Stimulated activated naive CD8-positive, alpha-beta T cell treated with anti-CD3 and anti-CD28 coated beads, Interleukin-15, amount 100 ng/mL, for 72 hours (primary cell): ENCODE measurements at regions not wholly inside any gene's neighbourhood (a gene's known extent, or its start where the extent isn't known, plus 50 kb on each side); places are given as distances from the start of the nearest gene placed in this dataset.
"Not testable (repeated sequence)": the region's sequence is repeated elsewhere in the genome, so short reads cannot be mapped to it uniquely, and the experiment has no call there.

Source experiments
- ATAC-seq: fragments of 150-1000 bp; cut with Tn5 transposase; 2 replicates; pipeline ENCODE4 v1.10.0; 2021; ENCODE audit warnings: mild to moderate bottlenecking, moderate library complexity
- DNase-seq, 2 donors: peaks; one replicate each; pipeline ENCODE4 v3.0.0; 2021 to 2022
- H3K27ac Mint-ChIP-seq, 2 donors: one replicate each; pipeline ENCODE4 v1.8.0; 2022; ENCODE audit warnings: mild to moderate bottlenecking in 2 of 2, mixed read lengths in 2 of 2, moderate library complexity in 2 of 2
- H3K27me3 Mint-ChIP-seq: one replicate; pipeline ENCODE4 v1.8.0; 2022; ENCODE audit warnings: mixed read lengths
- H3K4me1 Mint-ChIP-seq: one replicate; pipeline ENCODE4 v1.8.0; 2022; ENCODE audit warnings: mild to moderate bottlenecking, mixed read lengths
- H3K4me3 Mint-ChIP-seq, 2 donors: one replicate each; pipeline ENCODE4 v1.8.0; 2022; ENCODE audit warnings: mild to moderate bottlenecking in 2 of 2, mixed read lengths in 2 of 2, moderate library complexity in 1 of 2
- H3K9me3 Mint-ChIP-seq, 2 donors: one replicate each; pipeline ENCODE4 v1.8.0; 2022; ENCODE audit warnings: mixed read lengths in 2 of 2

GRCh38 chr6:62819640-62820039 is 391.6 kb upstream of the FKBP1C start:
- Mint-ChIP-seq H3K9me3 (peaks cover 0 to 5% of the 10 kb centered on the region in 2 donors), H3K4me3 (no peak overlapping the region), H3K4me1 (no peaks in the 10 kb centered on the region), H3K27ac (no peak overlapping the region), H3K27me3 (no peaks in the 10 kb centered on the region)
- no peak for DNase-seq
- ATAC-seq: no peak

GRCh38 chr6:62808565-62809293 is 402.5 kb upstream of the FKBP1C start:
- H3K4me3 Mint-ChIP-seq: no peak overlapping the region
- H3K4me1 Mint-ChIP-seq: no peaks in the 10 kb centered on the region

GRCh38 chr6:62805431-62805830 is 405.8 kb upstream of the FKBP1C start:
- H3K9me3 Mint-ChIP-seq: peaks cover 5 to 13% of the 10 kb centered on the region in 2 donors
- H3K4me3 Mint-ChIP-seq: no peak overlapping the region
- H3K27ac Mint-ChIP-seq: no peak overlapping the region
- no peaks in the 10 kb centered on the region for H3K4me1 Mint-ChIP-seq
- H3K27me3 Mint-ChIP-seq: no peaks in the 10 kb centered on the region
- no peak for DNase-seq
- no peak for ATAC-seq

More at GRCh38 chr6:62808565-62809293, 402.5 kb upstream of the FKBP1C start:
- DNase-seq: no peak
- Mint-ChIP-seq H3K27me3 (no peaks in the 10 kb centered on the region), H3K27ac (no peak overlapping the region), H3K9me3 (peaks cover 7 to 12% of the 10 kb centered on the region in 2 donors)
- ATAC-seq: no peak

- no peak overlapping the region for H3K27ac Mint-ChIP-seq
- no peaks in the 10 kb centered on the region for H3K4me1 Mint-ChIP-seq
- no peaks in the 10 kb centered on the region for H3K27me3 Mint-ChIP-seq
- H3K9me3 Mint-ChIP-seq: peaks cover 0 to 6% of the 10 kb centered on the region in 2 donors
- no peak for DNase-seq
- H3K4me3 Mint-ChIP-seq: no peak overlapping the region
- ATAC-seq: no peak
Observed at GRCh38 chr6:62803094-62803493, 408.2 kb upstream of the FKBP1C start.

- Mint-ChIP-seq H3K27me3 (no peaks in the 10 kb centered on the region), H3K9me3 (peaks cover 2 to 14% of the 10 kb centered on the region in 2 donors), H3K4me3 (no peak overlapping the region), H3K27ac (no peak overlapping the region), H3K4me1 (no peaks in the 10 kb centered on the region)
- ATAC-seq (no peak), DNase-seq (no peak)
Observed at GRCh38 chr6:62797190-62797589, 414.1 kb upstream of the FKBP1C start.

- no peaks in the 10 kb centered on the region for H3K4me1 Mint-ChIP-seq
Observed at GRCh38 chr6:62775427-62776022, 435.7 kb upstream of the FKBP1C start.

GRCh38 chr6:62766174-62766573 is 445.1 kb upstream of the FKBP1C start:
- H3K4me3 Mint-ChIP-seq, DNase-seq, H3K27me3 Mint-ChIP-seq, H3K27ac Mint-ChIP-seq, H3K4me1 Mint-ChIP-seq, ATAC-seq: not testable (repeated sequence)
- peaks cover 0 to 23% of the 10 kb centered on the region in 2 donors for H3K9me3 Mint-ChIP-seq

More at GRCh38 chr6:62775427-62776022, 435.7 kb upstream of the FKBP1C start:
- ATAC-seq: no peak
- peaks cover 0 to 4% of the 10 kb centered on the region in 2 donors for H3K9me3 Mint-ChIP-seq
- no peaks in the 10 kb centered on the region for H3K27me3 Mint-ChIP-seq
- H3K4me3 Mint-ChIP-seq: no peak overlapping the region
- DNase-seq: no peak
- no peak overlapping the region for H3K27ac Mint-ChIP-seq

- Mint-ChIP-seq H3K27ac (no peak overlapping the region), H3K27me3 (no peaks in the 10 kb centered on the region), H3K4me3 (no peak overlapping the region), H3K4me1 (no peaks in the 10 kb centered on the region), H3K9me3 (peaks cover 5 to 18% of the 10 kb centered on the region in 2 donors)
- DNase-seq (no peak), ATAC-seq (no peak)
Observed at GRCh38 chr6:62764841-62765240, 446.4 kb upstream of the FKBP1C start.

- Mint-ChIP-seq H3K4me3 (no peak overlapping the region), H3K9me3 (peaks cover 8 to 11% of the 10 kb centered on the region in 2 donors), H3K27me3 (no peaks in the 10 kb centered on the region), H3K27ac (no peak overlapping the region), H3K4me1 (no peaks in the 10 kb centered on the region)
- ATAC-seq: no peak
- no peak for DNase-seq
Observed at GRCh38 chr6:62763125-62763912, 447.9 kb upstream of the FKBP1C start.

GRCh38 chr6:62746968-62747367 is 460.9 kb upstream of the KHDRBS2 start:
- DNase-seq (no peak), ATAC-seq (no peak)
- no peak overlapping the region for H3K27ac Mint-ChIP-seq
- H3K4me3 Mint-ChIP-seq: no peak overlapping the region
- no peaks in the 10 kb centered on the region for H3K27me3 Mint-ChIP-seq
- H3K4me1 Mint-ChIP-seq: no peaks in the 10 kb centered on the region
- H3K9me3 Mint-ChIP-seq: no peaks in the 10 kb centered on the region

GRCh38 chr6:62746161-62746560 is 460.1 kb upstream of the KHDRBS2 start:
- ATAC-seq: no peak
- H3K4me3 Mint-ChIP-seq: no peak overlapping the region

GRCh38 chr6:62740596-62740995 is 454.6 kb upstream of the KHDRBS2 start:
- no peak for DNase-seq
- Mint-ChIP-seq H3K9me3 (peaks cover 18% of the 10 kb centered on the region in 2 donors), H3K27ac (no peak overlapping the region), H3K4me3 (no peak overlapping the region), H3K4me1 (no peaks in the 10 kb centered on the region), H3K27me3 (no peaks in the 10 kb centered on the region)
- ATAC-seq: no peak

More at GRCh38 chr6:62746161-62746560, 460.1 kb upstream of the KHDRBS2 start:
- no peak overlapping the region for H3K27ac Mint-ChIP-seq
- H3K4me1 Mint-ChIP-seq: no peaks in the 10 kb centered on the region
- DNase-seq: no peak
- H3K9me3 Mint-ChIP-seq: peaks cover 5 to 7% of the 10 kb centered on the region in 2 donors
- no peaks in the 10 kb centered on the region for H3K27me3 Mint-ChIP-seq

- Mint-ChIP-seq H3K4me1 (no peaks in the 10 kb centered on the region), H3K27me3 (no peaks in the 10 kb centered on the region), H3K27ac (no peak overlapping the region), H3K9me3 (peaks cover 18% of the 10 kb centered on the region in 2 donors), H3K4me3 (no peak overlapping the region)
- DNase-seq (no peak), ATAC-seq (no peak)
Observed at GRCh38 chr6:62740171-62740570, 454.1 kb upstream of the KHDRBS2 start.

- H3K4me3 Mint-ChIP-seq: no peak overlapping the region
- H3K27me3 Mint-ChIP-seq: no peaks in the 10 kb centered on the region
- no peak overlapping the region for H3K27ac Mint-ChIP-seq
- ATAC-seq: no peak
- DNase-seq: no peak
- no peaks in the 10 kb centered on the region for H3K4me1 Mint-ChIP-seq
- peaks cover 18% of the 10 kb centered on the region in 2 donors for H3K9me3 Mint-ChIP-seq
Observed at GRCh38 chr6:62737792-62738191, 451.8 kb upstream of the KHDRBS2 start.

GRCh38 chr6:62721408-62721807 is 435.4 kb upstream of the KHDRBS2 start:
- DNase-seq (no peak), ATAC-seq (no peak)
- Mint-ChIP-seq H3K27me3 (no peaks in the 10 kb centered on the region), H3K9me3 (peaks cover 10 to 16% of the 10 kb centered on the region in 2 donors), H3K4me3 (no peak overlapping the region), H3K4me1 (no peaks in the 10 kb centered on the region), H3K27ac (no peak overlapping the region)

GRCh38 chr6:62716719-62717118 is 430.7 kb upstream of the KHDRBS2 start:
- no peak overlapping the region for H3K4me3 Mint-ChIP-seq
- peaks cover 0 to 4% of the 10 kb centered on the region in 2 donors for H3K9me3 Mint-ChIP-seq
- no peak overlapping the region for H3K27ac Mint-ChIP-seq
- DNase-seq (no peak), ATAC-seq (no peak)
- no peaks in the 10 kb centered on the region for H3K27me3 Mint-ChIP-seq
- no peaks in the 10 kb centered on the region for H3K4me1 Mint-ChIP-seq
